CD14-positive monocyte (primary cell): ENCODE measurements at regions not wholly inside any gene's neighbourhood (a gene's known extent, or its start where the extent isn't known, plus 50 kb on each side); places are given as distances from the start of the nearest gene placed in this dataset.

Experiments
- DNase-seq, 3 donors: peaks; one replicate each; pipeline ENCODE4 v3.0.0-alpha.2; 2011 to 2022
- H2AFZ ChIP-seq: 2 replicates; pipeline ENCODE4 v1.6.0; 2012; ENCODE audit warnings: mild to moderate bottlenecking, low read depth, low read length, inconsistent platforms; ENCODE audit not compliant: insufficient read depth, poor library complexity, severe bottlenecking
- H3K27ac ChIP-seq, 2 donors: 1 replicate in 1 of 2; 2 replicates in 1 of 2; pipeline ENCODE4 v1.5.1; 2012 to 2013; ENCODE audit warnings: low read length in 2 of 2, control low read depth in 1 of 2, inconsistent platforms in 1 of 2, low read depth in 1 of 2, mild to moderate bottlenecking in 1 of 2
- H3K27me3 ChIP-seq, 2 donors: one replicate each; pipeline versions ENCODE4 v1.6.0 to v1.6.1; 2011 to 2013; ENCODE audit warnings: low read length in 2 of 2; ENCODE audit not compliant: control insufficient read depth in 2 of 2, insufficient read depth in 2 of 2
- H3K36me3 ChIP-seq, 2 donors: replicated peaks in 1 of 2; 1 replicate in 1 of 2; 2 replicates in 1 of 2; pipeline versions ENCODE4 v1.5.1 to v1.6.1; 2012 to 2013; ENCODE audit warnings: low read length in 2 of 2, control low read depth in 1 of 2, inconsistent platforms in 1 of 2, mild to moderate bottlenecking in 1 of 2; ENCODE audit not compliant: insufficient read depth in 2 of 2, control insufficient read depth in 1 of 2
- H3K4me1 ChIP-seq, 2 donors: 1 replicate in 1 of 2; 2 replicates in 1 of 2; pipeline versions ENCODE4 v1.5.1 to v1.6.1; 2012 to 2013; ENCODE audit warnings: low read length in 2 of 2, control low read depth in 1 of 2, inconsistent platforms in 1 of 2, mild to moderate bottlenecking in 1 of 2, moderate library complexity in 1 of 2; ENCODE audit not compliant: insufficient read depth in 2 of 2, control insufficient read depth in 1 of 2
- H3K4me2 ChIP-seq: replicated peaks from 2 replicates; pipeline ENCODE3; 2012; ENCODE audit warnings: low read length, moderate library complexity, mild to moderate bottlenecking; ENCODE audit not compliant: poor library complexity, severe bottlenecking; ENCODE audit errors: extremely low read depth
- H3K4me3 ChIP-seq, 3 experiments: fragments of 200-600 bp in 1 of 3; sonication (generic) in 1 of 3; replicated peaks in 1 of 3; 1 replicate in 2 of 3; 2 replicates in 1 of 3; pipeline ENCODE4 v1.5.1; 2011 to 2013; ENCODE audit warnings: low read length in 3 of 3, mild to moderate bottlenecking in 3 of 3, control low read depth in 2 of 3, low read depth in 2 of 3, inconsistent platforms in 1 of 3, moderate library complexity in 1 of 3
- H3K79me2 ChIP-seq: 2 replicates; pipeline ENCODE4 v1.6.0; 2012; ENCODE audit warnings: mild to moderate bottlenecking, control low read depth, inconsistent platforms, low read length, moderate library complexity; ENCODE audit not compliant: insufficient read depth
- H3K9ac ChIP-seq: 2 replicates; pipeline ENCODE4 v1.6.0; 2017; ENCODE audit warnings: low read length, mild to moderate bottlenecking; ENCODE audit not compliant: insufficient read depth, poor library complexity, severe bottlenecking
- H3K9me3 ChIP-seq, 2 donors: replicated peaks in 1 of 2; 1 replicate in 1 of 2; 2 replicates in 1 of 2; pipeline versions ENCODE4 v1.5.1 to v1.6.1; 2012 to 2013; ENCODE audit warnings: low read length in 2 of 2, control low read depth in 1 of 2; ENCODE audit not compliant: control insufficient read depth in 1 of 2, insufficient read depth in 1 of 2
- H4K20me1 ChIP-seq: 2 replicates; pipeline ENCODE4 v1.6.0; 2012; ENCODE audit warnings: mild to moderate bottlenecking, low read length, control low read depth, moderate library complexity; ENCODE audit not compliant: insufficient read depth
- H3K27ac Mint-ChIP-seq, 7 donors: one replicate each; pipeline ENCODE4 v1.8.0; 2020; ENCODE audit warnings: mild to moderate bottlenecking in 7 of 7, mixed read lengths in 7 of 7, moderate library complexity in 6 of 7, inconsistent platforms in 2 of 7
- H3K27me3 Mint-ChIP-seq, 3 donors: one replicate each; pipeline ENCODE4 v1.8.0; 2021 to 2022; ENCODE audit warnings: low read depth in 3 of 3, mild to moderate bottlenecking in 3 of 3, mixed read lengths in 3 of 3, moderate library complexity in 3 of 3, inconsistent platforms in 1 of 3
- H3K36me3 Mint-ChIP-seq, 2 donors: one replicate each; pipeline ENCODE4 v1.8.0; 2020; ENCODE audit warnings: mixed read lengths in 2 of 2, inconsistent platforms in 1 of 2, mild to moderate bottlenecking in 1 of 2
- H3K4me1 Mint-ChIP-seq: one replicate; pipeline ENCODE4 v1.8.0; 2020; ENCODE audit warnings: mild to moderate bottlenecking, mixed read lengths
- H3K4me3 Mint-ChIP-seq, 2 donors: one replicate each; pipeline ENCODE4 v1.8.0; 2020; ENCODE audit warnings: mild to moderate bottlenecking in 2 of 2, mixed read lengths in 2 of 2, moderate library complexity in 1 of 2
- H3K9me3 Mint-ChIP-seq, 7 donors: one replicate each; pipeline ENCODE4 v1.8.0; 2020 to 2022; ENCODE audit warnings: mixed read lengths in 7 of 7, mild to moderate bottlenecking in 6 of 7, moderate library complexity in 6 of 7, inconsistent platforms in 2 of 7
- CTCF ChIP-seq: fragments of 200-600 bp; IDR thresholded peaks from one replicate; pipeline ENCODE4 v1.8.0; 2022; ENCODE audit warnings: antibody characterized with exemption, mild to moderate bottlenecking
- WGBS: methylation state at CpG from one replicate; pipeline ENCODE4 v1.1.5; 2013; ENCODE audit warnings: missing lambda C conversion rate; ENCODE audit not compliant: insufficient coverage; 5-methylcytosine and 5-hydroxymethylcytosine counted together
- intact Hi-C, 2 donors: fragments of 100-400 bp; cut with micrococcal nuclease; formaldehyde crosslinking; loops; one replicate each; pipeline versions ENCODE4 v1.15.0 to v1.15.1; 2023

- H3K9me3 Mint-ChIP-seq = peaks cover 0 to 5% (median 0%) of the 10 kb centered on the region in 7 donors
Measured at GRCh38 chr2:224147174-224147573, 108.1 kb upstream of the SERPINE2 start.

GRCh38 chr2:224146356-224147160 is 107.5 kb upstream of the SERPINE2 start:
- intact Hi-C loops = no loop called here
- DNase-seq = no peak
- Histone ChIP-seq H3K9ac (no peak overlapping the region), H3K27ac (no peak overlapping the region), H3K79me2 (no peaks in the 10 kb centered on the region), H4K20me1 (no peaks in the 10 kb centered on the region), H3K4me3 (no peak overlapping the region), H3K36me3 (no peaks in the 10 kb centered on the region), H3K27me3 (no peaks in the 10 kb centered on the region), H3K9me3 (no peaks in the 10 kb centered on the region), H3K4me1 (no peaks in the 10 kb centered on the region), H2AFZ (no peak overlapping the region), H3K4me2 (no peak overlapping the region)
- H3K9me3 Mint-ChIP-seq = peaks cover 0 to 5% (median 0%) of the 10 kb centered on the region in 7 donors
- no peaks in the 10 kb centered on the region for H3K36me3 Mint-ChIP-seq
- no peaks in the 10 kb centered on the region for H3K4me1 Mint-ChIP-seq
- peaks cover 0 to 2% (median 2%) of the 10 kb centered on the region in 3 donors for H3K27me3 Mint-ChIP-seq
- 68% methylated on average over 3 of the region's 6 CpGs for WGBS
- TF ChIP-seq CTCF = no peak
- no peak overlapping the region for H3K27ac Mint-ChIP-seq
- no peak overlapping the region for H3K4me3 Mint-ChIP-seq

More at GRCh38 chr2:224147174-224147573, 108.1 kb upstream of the SERPINE2 start:
- no peaks in the 10 kb centered on the region for H3K36me3 Mint-ChIP-seq
- H3K4me2 ChIP-seq = no peak overlapping the region
- H3K27ac ChIP-seq = no peak overlapping the region
- H3K4me3 ChIP-seq = no peak overlapping the region
- H2AFZ ChIP-seq = no peak overlapping the region
- H3K4me1 ChIP-seq = no peaks in the 10 kb centered on the region
- no peak overlapping the region for H3K4me3 Mint-ChIP-seq
- no peak overlapping the region for H3K9ac ChIP-seq
- no peaks in the 10 kb centered on the region for H3K27me3 ChIP-seq
- H3K36me3 ChIP-seq = no peaks in the 10 kb centered on the region
- intact Hi-C loops = no loop called here
- TF ChIP-seq CTCF = no peak
- H3K9me3 ChIP-seq = no peaks in the 10 kb centered on the region
- H3K27ac Mint-ChIP-seq = no peak overlapping the region
- peaks cover 0 to 2% (median 2%) of the 10 kb centered on the region in 3 donors for H3K27me3 Mint-ChIP-seq
- no peak for DNase-seq
- WGBS = 100% methylated on average over 2 of the region's 4 CpGs
- no peaks in the 10 kb centered on the region for H4K20me1 ChIP-seq
- H3K4me1 Mint-ChIP-seq = no peaks in the 10 kb centered on the region
- H3K79me2 ChIP-seq = no peaks in the 10 kb centered on the region
